SJCRH30 (cell line): ENCODE measurements at regions not wholly inside any gene's neighbourhood (a gene's known extent, or its start where the extent isn't known, plus 50 kb on each side); places are given as distances from the start of the nearest gene placed in this dataset.
A peak's percentile ranks its signal among the peaks of the same experiment; 100 is the strongest.

Source experiments
- DNase-seq, 2 experiments: peaks; one replicate each; pipeline ENCODE4 v3.0.0-alpha.2; 2015 to 2020
- H3K27ac ChIP-seq: fragments of 250-450 bp; sonication (Bioruptor Pico); 2 replicates; pipeline ENCODE4 v1.5.1; 2020; ENCODE audit warnings: mild to moderate bottlenecking, moderate library complexity
- H3K27me3 ChIP-seq: fragments of 250-450 bp; sonication (Bioruptor Pico); 2 replicates; pipeline ENCODE4 v1.5.1; 2020; ENCODE audit warnings: mild to moderate bottlenecking, moderate library complexity
- H3K36me3 ChIP-seq: fragments of 250-450 bp; sonication (Bioruptor Pico); 2 replicates; pipeline ENCODE4 v1.5.1; 2020; ENCODE audit warnings: mild to moderate bottlenecking, moderate library complexity
- H3K4me1 ChIP-seq: fragments of 250-450 bp; sonication (Bioruptor Pico); 2 replicates; pipeline ENCODE4 v1.5.1; 2020; ENCODE audit warnings: mild to moderate bottlenecking, moderate library complexity
- H3K4me3 ChIP-seq: fragments of 250-450 bp; sonication (Bioruptor Pico); 2 replicates; pipeline ENCODE4 v1.5.1; 2020; ENCODE audit warnings: mild to moderate bottlenecking, moderate library complexity
- H3K9me3 ChIP-seq: fragments of 250-450 bp; sonication (Bioruptor Pico); replicated peaks from 2 replicates; pipeline ENCODE4 v1.5.1; 2020; ENCODE audit warnings: mild to moderate bottlenecking, moderate library complexity

DNA sequence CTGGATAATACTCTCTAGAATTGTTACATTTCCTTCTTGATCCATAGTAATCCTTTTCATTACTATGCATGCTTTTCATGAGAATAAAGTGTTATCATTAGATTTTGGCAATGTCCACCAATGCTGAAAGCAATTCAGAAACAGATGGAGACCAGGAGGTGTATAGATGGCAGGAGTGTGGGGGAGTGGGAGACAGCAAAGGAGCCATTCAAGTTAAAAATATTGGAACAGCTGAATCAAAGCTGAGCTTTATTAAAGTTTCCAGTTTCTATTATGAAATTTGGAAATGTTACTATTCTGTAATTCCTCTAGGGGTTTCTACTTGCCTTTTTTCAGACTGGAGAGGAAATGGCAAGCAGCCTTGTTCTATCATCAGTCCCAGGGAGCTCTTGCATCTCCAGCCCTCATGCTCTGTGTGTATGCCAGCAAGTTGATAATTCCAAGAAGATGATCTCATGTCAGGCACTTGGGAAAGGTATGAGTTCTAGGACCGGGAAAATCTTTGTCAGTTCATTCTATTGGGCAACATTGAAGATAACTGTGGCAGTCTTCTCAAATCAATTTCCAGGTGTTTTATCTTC lies 228.0 kb downstream of the CD109 start:
- Histone ChIP-seq H3K9me3 (peaks cover 5% of the 10 kb centered on the region; the same call in 1 of the 2 replicates), H3K4me1 (no peaks in the 10 kb centered on the region), H3K27ac (no peak overlapping the region), H3K36me3 (no peaks in the 10 kb centered on the region), H3K27me3 (no peaks in the 10 kb centered on the region), H3K4me3 (no peak overlapping the region)
- no peak for DNase-seq

DNA sequence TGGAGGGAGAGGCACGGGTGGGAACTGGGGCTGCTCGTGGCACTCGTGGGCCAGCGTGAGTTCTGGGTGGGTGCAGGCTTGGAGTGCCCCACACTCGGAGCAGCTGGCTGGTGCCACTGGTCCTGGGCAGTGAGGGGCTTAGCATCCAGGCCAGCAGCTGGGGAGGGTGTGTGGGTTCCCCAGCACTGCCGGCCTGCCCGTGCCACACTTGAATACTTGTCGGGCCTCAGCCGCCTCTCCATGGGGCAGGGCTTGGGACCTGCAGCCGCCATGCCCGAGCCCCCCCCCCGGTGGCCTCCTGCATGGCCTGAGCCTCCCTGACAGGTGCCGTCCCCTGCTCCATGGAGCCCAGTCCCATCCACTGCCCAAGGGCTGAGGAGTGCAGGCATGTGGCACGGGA lies 207.2 kb downstream of the CD109 start:
- H3K4me1 ChIP-seq = no peaks in the 10 kb centered on the region
- no peak overlapping the region for H3K4me3 ChIP-seq
- peaks cover 8% of the 10 kb centered on the region for H3K9me3 ChIP-seq
- H3K36me3 ChIP-seq = no peaks in the 10 kb centered on the region
- DNase-seq = no peak
- H3K27me3 ChIP-seq = no peaks in the 10 kb centered on the region
- no peak overlapping the region for H3K27ac ChIP-seq

- Histone ChIP-seq H3K4me3 (no peak overlapping the region), H3K9me3 (peaks cover 8% of the 10 kb centered on the region), H3K4me1 (no peaks in the 10 kb centered on the region), H3K27me3 (no peaks in the 10 kb centered on the region), H3K36me3 (no peaks in the 10 kb centered on the region), H3K27ac (no peak overlapping the region)
- no peak for DNase-seq
Observed at GRCh38 chr6:73901986-73902385, 206.0 kb downstream of the CD109 start.

DNA sequence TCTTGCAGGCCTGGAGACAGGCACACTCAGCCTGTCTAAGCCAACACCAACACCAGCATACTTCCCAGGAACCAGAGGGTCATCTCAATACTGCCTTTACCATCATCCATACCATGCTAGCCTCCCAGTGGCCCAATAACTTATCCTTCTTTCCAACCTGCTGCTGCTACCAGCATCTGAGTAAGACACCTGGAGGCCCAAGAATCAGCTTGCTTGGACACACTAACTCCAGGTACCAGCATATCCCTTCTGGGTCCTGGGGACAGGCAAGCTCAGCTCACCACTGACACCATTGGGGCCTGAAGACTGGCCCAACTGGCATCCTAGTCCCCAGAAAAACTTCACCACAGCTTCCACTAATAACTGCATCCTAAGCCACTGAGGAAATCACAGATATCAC lies 205.3 kb downstream of the CD109 start:
- Histone ChIP-seq H3K27ac (no peak overlapping the region), H3K27me3 (no peaks in the 10 kb centered on the region), H3K36me3 (no peaks in the 10 kb centered on the region)

GRCh38 chr6:73898599-73898998 lies 202.6 kb downstream of the CD109 start:
- no peak for DNase-seq
- Histone ChIP-seq H3K4me3 (no peak overlapping the region), H3K36me3 (no peaks in the 10 kb centered on the region)

More for the DNA sequence above, 205.3 kb downstream of the CD109 start:
- DNase-seq = no peak
- H3K9me3 ChIP-seq = peaks cover 8% of the 10 kb centered on the region
- no peak overlapping the region for H3K4me3 ChIP-seq
- no peaks in the 10 kb centered on the region for H3K4me1 ChIP-seq

GRCh38 chr6:73893696-73894095 lies 197.7 kb downstream of the CD109 start:
- Histone ChIP-seq H3K27me3 (no peaks in the 10 kb centered on the region), H3K4me1 (no peaks in the 10 kb centered on the region), H3K9me3 (no peaks in the 10 kb centered on the region), H3K27ac (no peak overlapping the region), H3K4me3 (no peak overlapping the region), H3K36me3 (no peaks in the 10 kb centered on the region)
- peak in 1 of 2 experiments; percentile 16 for DNase-seq

More at GRCh38 chr6:73898599-73898998, 202.6 kb downstream of the CD109 start:
- Histone ChIP-seq H3K4me1 (no peaks in the 10 kb centered on the region), H3K27ac (no peak overlapping the region), H3K9me3 (peaks cover 8% of the 10 kb centered on the region), H3K27me3 (no peaks in the 10 kb centered on the region)

DNA sequence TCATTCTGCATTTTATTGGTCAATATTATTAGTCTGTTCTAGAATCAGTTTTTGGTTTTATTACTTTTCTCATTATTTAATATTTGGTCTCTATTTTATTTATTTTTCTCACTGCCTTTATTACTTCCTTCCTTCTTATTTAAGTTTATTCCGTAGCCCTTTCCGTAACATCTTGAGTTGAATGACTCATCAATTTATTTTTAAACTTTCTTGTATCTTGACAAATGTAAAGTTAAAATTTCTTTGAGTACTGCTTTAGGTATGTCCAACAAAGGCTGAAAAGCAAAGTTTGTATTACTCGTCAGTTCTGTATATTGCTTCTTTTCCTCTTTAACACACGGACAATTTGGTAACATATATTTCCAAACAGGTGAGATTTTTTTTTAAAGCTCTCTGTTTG lies 192.0 kb downstream of the CD109 start:
- Histone ChIP-seq H3K27me3 (no peaks in the 10 kb centered on the region), H3K4me1 (peaks cover 6% of the 10 kb centered on the region; the same call in 1 of the 2 replicates)
- no peak for DNase-seq

DNA sequence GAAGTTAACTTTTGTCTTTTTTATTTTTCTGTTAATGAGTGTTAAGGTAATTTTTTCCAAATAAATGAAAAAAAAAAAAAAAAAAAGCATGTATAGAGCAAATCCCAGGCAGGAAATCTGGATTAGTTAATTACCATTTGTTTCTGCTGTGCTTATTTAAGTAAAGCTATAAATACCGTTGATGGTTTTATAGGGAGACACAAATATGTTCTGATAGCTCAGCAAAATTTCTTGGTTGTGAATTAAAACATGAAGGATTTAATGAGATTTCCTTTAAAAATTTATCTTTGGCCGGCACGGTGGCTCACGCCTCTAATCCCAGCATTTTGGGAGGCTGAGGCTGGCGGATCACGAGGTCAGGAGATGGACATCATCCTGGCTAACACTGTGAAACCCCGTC lies 189.4 kb downstream of the CD109 start:
- H3K27ac ChIP-seq = no peak overlapping the region
- no peak overlapping the region for H3K4me3 ChIP-seq
- no peaks in the 10 kb centered on the region for H3K9me3 ChIP-seq
- no peak for DNase-seq
- H3K27me3 ChIP-seq = no peaks in the 10 kb centered on the region
- H3K36me3 ChIP-seq = no peaks in the 10 kb centered on the region
- H3K4me1 ChIP-seq = peaks cover 6% of the 10 kb centered on the region; the same call in 1 of the 2 replicates

More for the DNA sequence above, 192.0 kb downstream of the CD109 start:
- H3K27ac ChIP-seq = no peak overlapping the region
- H3K4me3 ChIP-seq = no peak overlapping the region
- no peaks in the 10 kb centered on the region for H3K9me3 ChIP-seq
- no peaks in the 10 kb centered on the region for H3K36me3 ChIP-seq

DNA sequence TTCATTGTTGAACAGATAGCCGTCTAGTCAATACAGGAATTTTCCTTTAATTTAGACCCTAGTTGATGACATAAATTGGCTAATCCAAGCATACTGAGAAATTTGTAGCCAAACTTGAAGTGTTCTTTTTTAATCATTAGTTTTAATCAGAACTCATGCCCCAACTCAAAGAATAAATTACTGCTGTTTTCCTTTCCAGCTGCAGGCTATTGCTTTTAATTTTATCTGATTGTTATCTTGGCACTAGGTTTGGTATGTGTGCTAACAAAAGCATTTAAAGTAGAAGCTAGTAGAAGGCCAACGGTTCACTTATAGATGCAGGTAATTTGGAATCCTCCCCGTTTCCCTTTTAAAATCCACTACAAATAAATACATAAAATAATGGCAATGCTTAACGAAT lies 188.5 kb downstream of the CD109 start:
- Histone ChIP-seq H3K27ac (no peak overlapping the region), H3K27me3 (no peaks in the 10 kb centered on the region), H3K36me3 (no peaks in the 10 kb centered on the region), H3K4me3 (no peak overlapping the region), H3K9me3 (no peaks in the 10 kb centered on the region; the same call in 1 of the 2 replicates), H3K4me1 (peaks cover 12% of the 10 kb centered on the region)
- DNase-seq = no peak

- peak; percentile 11 to 56 for DNase-seq
- no peaks in the 10 kb centered on the region; the same call in 1 of the 2 replicates for H3K9me3 ChIP-seq
- peaks cover 15% of the 10 kb centered on the region for H3K4me1 ChIP-seq
- no peaks in the 10 kb centered on the region for H3K36me3 ChIP-seq
- H3K4me3 ChIP-seq = no peak overlapping the region
- no peak overlapping the region for H3K27ac ChIP-seq
- no peaks in the 10 kb centered on the region for H3K27me3 ChIP-seq
Observed at GRCh38 chr6:73879501-73880293, 183.7 kb downstream of the CD109 start.

GRCh38 chr6:73878403-73878802 lies 182.4 kb downstream of the CD109 start:
- Histone ChIP-seq H3K27me3 (no peaks in the 10 kb centered on the region), H3K4me3 (no peak overlapping the region), H3K9me3 (no peaks in the 10 kb centered on the region; the same call in 1 of the 2 replicates), H3K36me3 (no peaks in the 10 kb centered on the region), H3K4me1 (peaks cover 15% of the 10 kb centered on the region), H3K27ac (no peak overlapping the region)
- DNase-seq = no peak
